GM12878 (cell line): ENCODE measurements at regions not wholly inside any gene's neighbourhood (a gene's known extent, or its start where the extent isn't known, plus 50 kb on each side); places are given as distances from the start of the nearest gene placed in this dataset.
"Not testable (repeated sequence)": the region's sequence is repeated elsewhere in the genome, so short reads cannot be mapped to it uniquely, and the experiment has no call there.

Experiments used
- ATAC-seq: fragments of 200-7000 bp; cut with Tn5 transposase; 3 replicates; pipeline ENCODE4 v1.9.1; 2020; ENCODE audit warnings: mild to moderate bottlenecking, moderate library complexity
- BruUV-seq: library from RNA; stranded (reverse); fragments of 400-500 nt; replicated peaks from 2 replicates; lab custom pipeline; 2021; lab: Mats Ljungman, UMichigan
- CTCF ChIA-PET: fragments of 300-600 bp; sonication (Branson Sonifier 250); formaldehyde crosslinking; extraction: SDS; loops from one replicate; lab custom pipeline; 2021; ENCODE audit warnings: inconsistent platforms; lab: Yijun Ruan, JAX
- POLR2A ChIA-PET: fragments of 350-600 bp; formaldehyde crosslinking; extraction: SDS; loops from one replicate; lab custom pipeline; 2021; ENCODE audit warnings: inconsistent platforms; lab: Charles Lee
- RAD21 ChIA-PET: fragments of 300-600 bp; sonication (Branson Sonifier 250); formaldehyde crosslinking; loops from one replicate; lab custom pipeline; 2023; ENCODE audit warnings: antibody characterized with exemption; ENCODE audit not compliant: unreplicated experiment; lab: Charles Lee
- SMC1A ChIA-PET: fragments of 300-600 bp; sonication (Branson Sonifier 250); formaldehyde crosslinking; loops from one replicate; lab custom pipeline; 2023; ENCODE audit not compliant: unreplicated experiment, uncharacterized antibody; lab: Charles Lee
- DNase-seq: peaks from one replicate; pipeline ENCODE4 v3.0.0-alpha.2; 2011; ENCODE audit warnings: low read depth, low spot score
- FAIRE-seq: peaks from 3 replicates; lab custom pipeline; 2011; peaks lifted over from hg19 to GRCh38; lab: Jason Lieb, UNC
- H2AFZ ChIP-seq: 2 replicates; pipeline ENCODE4 v1.6.0; 2011; ENCODE audit warnings: low read depth, low read length, control low read depth; ENCODE audit not compliant: control insufficient read depth
- H3K27ac ChIP-seq: 2 replicates; pipeline ENCODE4 v1.5.1; 2011; ENCODE audit warnings: control low read depth; ENCODE audit not compliant: control insufficient read depth, insufficient read depth
- H3K27me3 ChIP-seq, 2 experiments: replicated peaks in 1 of 2; 2 replicates each; pipeline versions ENCODE4 v1.6.0 to v1.6.1; 2011; ENCODE audit warnings: low read length in 1 of 2; ENCODE audit not compliant: control insufficient read depth in 2 of 2, insufficient read depth in 2 of 2
- H3K36me3 ChIP-seq, 2 experiments: 2 replicates each; pipeline ENCODE4 v1.5.1; 2011; ENCODE audit warnings: low read length in 1 of 2; ENCODE audit not compliant: control insufficient read depth in 2 of 2, insufficient read depth in 2 of 2
- H3K4me1 ChIP-seq: 2 replicates; pipeline ENCODE4 v1.6.1; 2011; ENCODE audit warnings: mild to moderate bottlenecking, low read length, moderate library complexity, mixed read lengths; ENCODE audit not compliant: control insufficient read depth, insufficient read depth
- H3K4me2 ChIP-seq: 2 replicates; pipeline ENCODE4 v1.6.0; 2011; ENCODE audit warnings: control low read depth; ENCODE audit not compliant: control insufficient read depth, insufficient read depth
- H3K4me3 ChIP-seq: fragments of 200-600 bp; sonication (generic); 2 replicates; pipeline ENCODE4 v1.5.1; 2016
- H3K79me2 ChIP-seq: 2 replicates; pipeline ENCODE4 v1.6.0; 2011; ENCODE audit warnings: low read length; ENCODE audit not compliant: control insufficient read depth, insufficient read depth
- H3K9ac ChIP-seq: 2 replicates; pipeline ENCODE4 v1.8.0; 2011; ENCODE audit warnings: low read length, control low read depth, mixed read lengths; ENCODE audit not compliant: control insufficient read depth, insufficient read depth
- H3K9me3 ChIP-seq: replicated peaks from 3 replicates; pipeline ENCODE4 v1.5.1; 2011; ENCODE audit warnings: mild to moderate bottlenecking, low read length; ENCODE audit not compliant: control insufficient read depth, insufficient read depth
- H4K20me1 ChIP-seq: 2 replicates; pipeline ENCODE4 v1.6.0; 2011; ENCODE audit not compliant: control insufficient read depth, insufficient read depth
- BHLHE40 ChIP-seq, 2 experiments: fragments of 450-650 bp in 1 of 2; IDR thresholded peaks; 2 replicates each; pipeline ENCODE4 v1.6.1; 2011 to 2017; ENCODE audit warnings: low read depth in 2 of 2, borderline replicate concordance in 1 of 2, improper control_type of control experiment in 1 of 2, low read length in 1 of 2, mild to moderate bottlenecking in 1 of 2
- GABPA ChIP-seq: IDR thresholded peaks from 2 replicates; pipeline ENCODE4 v1.6.1; 2014; ENCODE audit warnings: antibody characterized with exemption, low read depth, mild to moderate bottlenecking, inconsistent platforms
- HDAC2 ChIP-seq: fragments of 200-600 bp; sonication (generic); IDR thresholded peaks from 2 replicates; pipeline ENCODE4 v1.6.1; 2017
- IKZF1 ChIP-seq: fragments of 450-650 bp; conservative IDR thresholded peaks from 2 replicates; pipeline ENCODE4 v1.6.1; 2017; ENCODE audit warnings: antibody characterized with exemption, mild to moderate bottlenecking
- IKZF2 ChIP-seq, 2 experiments: fragments of 450-650 bp; IDR thresholded peaks; 2 replicates each; pipeline ENCODE4 v1.6.1; 2017; ENCODE audit warnings: mild to moderate bottlenecking in 2 of 2, moderate library complexity in 2 of 2
- MXI1 ChIP-seq: fragments of 150-350 bp; IDR thresholded peaks from 2 replicates; pipeline ENCODE4 v1.6.1; 2011; ENCODE audit warnings: low read depth, mild to moderate bottlenecking, inconsistent platforms, low read length, improper control_type of control experiment
- NRF1 ChIP-seq: conservative IDR thresholded peaks from 2 replicates; pipeline ENCODE4 v1.6.1; 2011; ENCODE audit warnings: mild to moderate bottlenecking, low read depth, low read length, improper control_type of control experiment
- RB1 ChIP-seq: fragments of 450-650 bp; formaldehyde crosslinking; IDR thresholded peaks from 2 replicates; pipeline ENCODE4 v1.6.1; 2017; ENCODE audit warnings: mild to moderate bottlenecking, borderline replicate concordance
- RCOR1 ChIP-seq: conservative IDR thresholded peaks from 2 replicates; pipeline ENCODE4 v1.6.1; 2012; ENCODE audit warnings: low read depth, low read length, improper control_type of control experiment
- SIN3A ChIP-seq: IDR thresholded peaks from 2 replicates; pipeline ENCODE4 v1.6.1; 2012; ENCODE audit warnings: low read depth, low read length, improper control_type of control experiment
- SRF ChIP-seq, 2 experiments: IDR thresholded peaks; 2 replicates each; pipeline ENCODE4 v1.6.1; 2011; ENCODE audit warnings: low read depth in 2 of 2, low read length in 2 of 2, mild to moderate bottlenecking in 1 of 2, moderate library complexity in 1 of 2
- SUZ12 ChIP-seq: fragments of 200-600 bp; sonication (generic); IDR thresholded peaks from one replicate; pipeline ENCODE4 v1.6.1; 2018; ENCODE audit warnings: antibody characterized with exemption, mild to moderate bottlenecking; ENCODE audit not compliant: unreplicated experiment
- TBL1XR1 ChIP-seq: IDR thresholded peaks from 2 replicates; pipeline ENCODE4 v1.6.1; 2012; ENCODE audit warnings: low read depth, low read length, improper control_type of control experiment
- ZNF622 ChIP-seq: fragments of 450-650 bp; IDR thresholded peaks from 2 replicates; pipeline ENCODE4 v1.6.1; 2017; ENCODE audit warnings: mild to moderate bottlenecking, inconsistent platforms
- ZZZ3 ChIP-seq: IDR thresholded peaks from 2 replicates; pipeline ENCODE4 v1.6.1; 2011; ENCODE audit warnings: low read depth; ENCODE audit not compliant: control insufficient read depth, insufficient read length
- WGBS: methylation state at CpG from one replicate; pipeline ENCODE4 v1.1.6; 2016; ENCODE audit warnings: low lambda C conversion rate; ENCODE audit not compliant: insufficient replicate concordance, insufficient coverage; ENCODE audit errors: missing lambda C conversion rate; 5-methylcytosine and 5-hydroxymethylcytosine counted together
- in situ Hi-C: fragments of 300-500 bp; cut with MboI; formaldehyde crosslinking; loops from 9 replicates; pipeline ENCODE4 v1.14.3; 2018; ENCODE audit warnings: mixed read lengths
- intact Hi-C: fragments of 100-400 bp; cut with micrococcal nuclease; formaldehyde crosslinking; loops from one replicate; pipeline ENCODE4 v1.14.2; 2022; ENCODE audit not compliant: unreplicated experiment
- TF ChIP-seq, protein P1 (sequence below): fragments of 450-650 bp; IDR thresholded peaks from 2 replicates; pipeline ENCODE4 v1.6.1; 2017; ENCODE audit warnings: mild to moderate bottlenecking, moderate library complexity

DNA sequence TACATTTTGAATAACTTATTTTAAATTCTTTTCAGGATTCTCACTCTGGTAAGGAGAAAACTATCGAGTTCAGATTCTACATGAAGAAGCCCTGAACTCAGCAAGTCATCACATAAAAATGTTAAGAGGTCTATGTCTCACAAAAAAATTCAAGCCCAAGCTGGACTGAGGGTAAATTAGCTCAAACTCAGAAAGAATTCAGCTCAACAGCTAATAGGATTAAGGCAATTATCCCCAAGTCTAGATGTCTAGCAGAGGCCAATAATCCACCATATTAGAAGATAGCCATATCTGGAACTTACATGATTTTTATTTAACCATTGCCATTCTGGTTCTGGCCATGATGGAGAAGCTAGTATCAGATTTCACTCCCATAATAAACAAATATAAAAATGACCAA is 909.7 kb downstream of the PLOD2 start:
- RAD21 ChIA-PET = no interaction called here
- Histone ChIP-seq H3K9me3 (no peaks in the 10 kb centered on the region), H2AFZ (no peak overlapping the region), H3K9ac (no peak overlapping the region), H4K20me1 (no peaks in the 10 kb centered on the region), H3K4me3 (no peak overlapping the region), H3K79me2 (no peaks in the 10 kb centered on the region), H3K36me3 (no peaks in the 10 kb centered on the region), H3K27ac (no peak overlapping the region), H3K27me3 (no peaks in the 10 kb centered on the region), H3K4me1 (no peaks in the 10 kb centered on the region), H3K4me2 (no peak overlapping the region)
- in situ Hi-C loops (no loop called here), intact Hi-C loops (no loop called here)
- ATAC-seq (no peak), FAIRE-seq (no peak)
- BruUV-seq = no TSS peak
- CTCF ChIA-PET = no interaction called here
- POLR2A ChIA-PET = no interaction called here
- SMC1A ChIA-PET = no interaction called here
- TF ChIP-seq HDAC2 (no peak), TBL1XR1 (no peak), ZZZ3 (no peak), ZNF622 (no peak), NRF1 (no peak), RCOR1 (no peak), MXI1 (no peak), IKZF2 (IDR thresholded peaks at IDR 0.05) (no peak), RB1 (no peak), BHLHE40 (IDR thresholded peaks at IDR 0.05; ENCODE audit: borderline replicate concordance in 1 of 2, low read depth in 2 of 2, low read length in 1 of 2) (no peak), SRF (IDR thresholded peaks at IDR 0.05; ENCODE audit: low read depth in 2 of 2, low read length in 2 of 2) (no peak), IKZF1 (no peak), SIN3A (no peak), GABPA (no peak), SUZ12 (no peak)
- TF ChIP-seq, protein P1, sequence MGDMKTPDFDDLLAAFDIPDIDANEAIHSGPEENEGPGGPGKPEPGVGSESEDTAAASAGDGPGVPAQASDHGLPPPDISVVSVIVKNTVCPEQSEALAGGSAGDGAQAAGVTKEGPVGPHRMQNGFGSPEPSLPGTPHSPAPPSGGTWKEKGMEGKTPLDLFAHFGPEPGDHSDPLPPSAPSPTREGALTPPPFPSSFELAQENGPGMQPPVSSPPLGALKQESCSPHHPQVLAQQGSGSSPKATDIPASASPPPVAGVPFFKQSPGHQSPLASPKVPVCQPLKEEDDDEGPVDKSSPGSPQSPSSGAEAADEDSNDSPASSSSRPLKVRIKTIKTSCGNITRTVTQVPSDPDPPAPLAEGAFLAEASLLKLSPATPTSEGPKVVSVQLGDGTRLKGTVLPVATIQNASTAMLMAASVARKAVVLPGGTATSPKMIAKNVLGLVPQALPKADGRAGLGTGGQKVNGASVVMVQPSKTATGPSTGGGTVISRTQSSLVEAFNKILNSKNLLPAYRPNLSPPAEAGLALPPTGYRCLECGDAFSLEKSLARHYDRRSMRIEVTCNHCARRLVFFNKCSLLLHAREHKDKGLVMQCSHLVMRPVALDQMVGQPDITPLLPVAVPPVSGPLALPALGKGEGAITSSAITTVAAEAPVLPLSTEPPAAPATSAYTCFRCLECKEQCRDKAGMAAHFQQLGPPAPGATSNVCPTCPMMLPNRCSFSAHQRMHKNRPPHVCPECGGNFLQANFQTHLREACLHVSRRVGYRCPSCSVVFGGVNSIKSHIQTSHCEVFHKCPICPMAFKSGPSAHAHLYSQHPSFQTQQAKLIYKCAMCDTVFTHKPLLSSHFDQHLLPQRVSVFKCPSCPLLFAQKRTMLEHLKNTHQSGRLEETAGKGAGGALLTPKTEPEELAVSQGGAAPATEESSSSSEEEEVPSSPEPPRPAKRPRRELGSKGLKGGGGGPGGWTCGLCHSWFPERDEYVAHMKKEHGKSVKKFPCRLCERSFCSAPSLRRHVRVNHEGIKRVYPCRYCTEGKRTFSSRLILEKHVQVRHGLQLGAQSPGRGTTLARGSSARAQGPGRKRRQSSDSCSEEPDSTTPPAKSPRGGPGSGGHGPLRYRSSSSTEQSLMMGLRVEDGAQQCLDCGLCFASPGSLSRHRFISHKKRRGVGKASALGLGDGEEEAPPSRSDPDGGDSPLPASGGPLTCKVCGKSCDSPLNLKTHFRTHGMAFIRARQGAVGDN = no peak
- TF ChIP-seq, all 136 proteins: peak for 0
- 0% methylated on average over 1 of the region's 1 CpG for WGBS
- no peak for DNase-seq

DNA sequence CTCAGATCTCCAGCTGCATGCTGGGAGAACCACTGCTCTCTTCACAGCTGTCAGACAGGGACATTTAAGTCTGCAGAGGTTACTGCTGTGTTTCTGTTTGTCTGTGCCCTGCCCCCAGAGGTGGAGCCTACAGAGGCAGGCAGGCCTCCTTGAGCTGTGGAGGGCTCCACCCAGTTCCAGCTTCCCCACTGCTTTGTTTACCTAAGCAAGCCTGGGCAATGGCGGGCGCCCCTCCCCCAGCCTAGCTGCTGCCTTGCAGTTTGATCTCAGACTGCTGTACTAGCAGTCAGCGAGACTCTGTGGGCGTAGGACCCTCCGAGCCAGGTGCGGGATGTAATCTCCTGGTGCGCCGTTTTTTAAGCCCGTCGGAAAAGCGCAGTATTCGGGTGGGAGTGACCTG is 903.0 kb downstream of the PLOD2 start:
- H3K4me2 ChIP-seq, H3K27me3 ChIP-seq, in situ Hi-C loops, H3K9ac ChIP-seq, H4K20me1 ChIP-seq, H3K79me2 ChIP-seq, H3K4me3 ChIP-seq, H3K9me3 ChIP-seq, H2AFZ ChIP-seq, H3K36me3 ChIP-seq, FAIRE-seq, CTCF ChIA-PET, SMC1A ChIA-PET, DNase-seq, RAD21 ChIA-PET, H3K4me1 ChIP-seq, H3K27ac ChIP-seq, ATAC-seq, BruUV-seq, intact Hi-C loops, POLR2A ChIA-PET: not testable (repeated sequence)
- WGBS = 58% methylated on average over 12 of the region's 12 CpGs
